ENCODE measurements at regions not wholly inside any gene's neighbourhood (a gene's known extent, or its start where the extent isn't known, plus 50 kb on each side); places are given as distances from the start of the nearest gene placed in this dataset.
A peak's percentile ranks its signal among the peaks of the same experiment; 100 is the strongest.

DNA sequence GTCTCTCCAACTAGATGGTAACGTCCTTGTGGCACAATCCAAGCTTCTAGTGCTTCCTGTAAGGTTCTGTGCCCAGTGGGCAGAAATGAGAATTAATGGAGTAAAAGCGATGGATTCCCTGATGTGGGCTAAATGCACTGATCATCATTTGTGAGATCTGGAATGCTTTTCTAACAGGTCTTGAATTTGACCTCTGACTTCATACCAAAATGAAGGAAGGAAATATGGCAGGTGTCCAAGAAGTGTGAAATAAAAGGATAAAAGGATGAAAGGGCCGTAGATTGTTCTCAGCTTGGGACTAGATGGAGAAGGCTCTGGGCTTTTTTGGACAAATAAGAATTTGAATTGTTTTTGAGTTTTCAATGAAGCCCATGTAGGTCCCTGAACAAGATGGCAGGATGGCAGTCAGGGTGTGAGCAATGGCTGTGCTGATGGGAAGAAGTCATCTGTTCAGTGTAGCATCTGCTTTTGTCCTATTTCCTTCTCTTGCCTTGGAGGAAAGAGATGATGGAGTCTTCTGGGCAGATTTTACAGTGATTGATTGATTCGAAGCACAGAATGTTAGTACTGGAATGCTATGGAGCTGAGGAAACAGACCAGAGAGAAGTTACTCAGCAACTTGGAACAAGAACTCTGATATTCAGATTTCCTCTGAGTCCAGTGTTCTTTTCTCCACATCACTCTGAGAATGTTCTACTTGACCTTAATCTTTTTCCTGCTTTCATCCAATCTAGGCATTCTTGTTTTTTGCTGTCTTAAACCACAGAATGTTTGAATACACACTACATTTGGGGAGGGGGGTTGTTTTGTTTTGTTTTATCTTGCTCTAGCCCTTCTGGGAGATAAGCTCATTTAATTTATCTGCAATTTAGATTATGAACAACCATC is 286.0 kb downstream of the HLX start:
- DNase-seq, result no peak

DNA sequence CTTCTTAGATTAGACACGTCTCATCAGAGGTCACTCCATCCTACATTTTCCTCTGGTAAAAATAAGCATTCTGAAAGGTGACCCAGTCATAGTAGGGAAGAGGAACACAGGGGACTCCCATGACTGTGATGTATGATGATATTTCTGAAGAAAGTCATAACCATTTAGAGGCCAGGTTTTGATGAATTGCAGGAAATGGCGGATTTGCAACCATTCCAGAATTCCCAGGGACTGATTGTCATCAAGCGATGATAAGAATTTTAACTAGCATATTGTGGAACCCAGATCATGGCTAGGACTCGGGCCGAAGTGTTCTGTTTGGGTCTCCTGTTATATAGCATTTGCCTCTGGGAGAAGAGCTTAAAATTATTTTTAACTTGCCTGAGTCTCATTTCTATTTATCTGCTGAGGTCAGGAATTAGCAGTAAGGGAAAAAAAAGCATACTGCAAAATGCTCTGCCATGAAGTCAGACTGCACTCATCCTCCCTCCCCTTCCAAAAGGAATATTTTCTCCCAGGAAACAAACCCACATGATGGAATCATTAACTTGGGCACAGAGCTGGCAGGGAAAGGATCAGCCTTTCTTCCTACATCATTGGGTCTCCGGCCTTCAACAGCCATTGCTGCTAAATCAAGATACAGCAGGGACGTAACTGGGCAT is 286.7 kb downstream of the HLX start:
- peak in 2 of 3 donors; percentile 37 to 54 for DNase-seq

DNA sequence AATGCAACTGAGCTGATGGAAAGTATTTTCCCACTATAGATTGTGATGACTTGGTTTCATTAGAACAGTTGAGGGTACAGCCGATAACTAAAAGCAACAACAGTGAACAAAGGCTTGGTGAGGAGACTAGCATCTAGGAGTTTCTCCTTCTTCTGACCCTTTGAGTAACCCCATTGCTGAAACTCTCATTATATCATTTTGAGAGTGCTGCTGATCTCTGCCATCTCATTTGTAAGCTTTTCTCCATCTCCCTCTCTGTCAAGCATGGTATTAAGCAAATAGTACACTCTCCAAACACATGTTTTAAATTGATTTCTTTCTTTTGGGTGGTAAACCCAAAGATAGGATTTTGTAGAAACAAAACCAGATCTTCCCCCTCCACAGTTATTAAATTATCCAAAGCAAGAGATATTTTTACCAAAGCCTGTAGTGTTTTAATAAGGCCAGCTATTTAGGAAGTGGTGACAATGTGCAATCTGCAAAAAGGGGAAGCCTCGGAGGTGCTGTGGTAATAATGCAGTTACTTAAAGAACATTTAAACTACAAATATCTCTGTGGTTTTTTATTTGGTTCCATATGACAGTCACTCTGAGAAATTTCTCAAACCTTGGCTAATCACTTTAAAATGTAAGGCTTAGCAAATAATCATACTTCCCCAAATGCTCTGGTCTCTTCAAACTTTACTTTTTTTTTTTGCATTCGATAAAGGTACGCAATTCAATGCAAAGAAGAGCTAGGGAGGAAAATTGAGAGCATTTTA is 287.5 kb downstream of the HLX start:
- DNase-seq, result peak; percentile 83 to 95 (median 94)

DNA sequence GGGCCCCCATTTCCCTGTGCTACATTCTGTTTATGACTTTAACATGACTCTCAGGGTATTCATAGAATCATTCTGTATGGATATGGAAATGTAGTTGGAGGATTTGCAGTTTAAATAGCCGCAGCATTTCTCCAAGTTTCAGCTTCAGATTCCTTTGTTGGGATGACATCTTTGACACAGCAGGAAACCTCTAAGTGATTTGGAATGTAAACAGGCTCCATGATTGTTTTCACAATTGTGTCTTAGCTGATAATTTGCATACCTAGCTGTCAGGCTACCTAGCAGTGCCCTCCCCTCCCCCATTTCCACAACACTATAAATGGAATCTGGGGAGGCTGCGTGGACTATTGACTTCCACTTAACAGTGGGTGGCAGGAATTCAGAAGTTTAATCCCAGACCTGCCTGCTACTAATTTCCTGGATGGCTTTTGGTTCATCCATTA is 290.2 kb downstream of the HLX start:
- no peak for DNase-seq

DNA sequence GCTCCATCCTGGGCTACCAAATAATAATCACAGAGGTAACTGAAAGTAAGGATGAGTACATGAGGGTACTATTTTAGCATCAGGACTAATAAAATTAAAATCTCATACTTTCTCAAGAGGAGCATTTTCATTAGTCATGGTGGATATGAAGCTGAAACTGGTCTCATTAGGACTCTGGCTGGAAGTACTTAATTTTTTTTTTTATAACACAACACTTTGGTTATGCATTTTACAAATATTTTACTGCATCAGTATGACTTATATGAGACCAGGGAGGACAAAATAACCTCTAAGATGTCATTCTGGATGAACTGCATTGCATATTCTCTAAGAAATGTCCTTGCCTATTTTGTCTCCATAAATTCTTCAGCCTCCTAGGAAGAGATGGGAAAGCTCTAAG is 290.9 kb downstream of the HLX start:
- no peak for DNase-seq

DNA sequence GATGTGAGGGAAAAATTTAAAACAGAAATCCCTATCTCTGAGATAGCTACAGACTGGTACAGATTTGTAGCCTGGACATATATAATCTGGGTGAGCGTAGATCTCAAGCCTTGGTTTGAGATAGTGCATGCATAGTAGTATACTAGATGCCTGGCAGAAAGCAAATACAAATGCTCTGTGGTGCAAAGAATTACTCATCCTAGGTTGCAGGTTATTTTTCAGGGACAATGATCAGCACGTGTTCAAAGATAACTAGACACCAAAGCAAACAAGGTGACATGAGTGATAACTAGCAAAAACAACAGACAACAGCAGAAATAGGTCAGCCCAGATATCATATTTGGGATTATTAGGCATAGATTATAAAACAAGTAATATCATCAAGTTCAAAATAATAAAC is 292.5 kb downstream of the HLX start:
- no peak for DNase-seq

DNA sequence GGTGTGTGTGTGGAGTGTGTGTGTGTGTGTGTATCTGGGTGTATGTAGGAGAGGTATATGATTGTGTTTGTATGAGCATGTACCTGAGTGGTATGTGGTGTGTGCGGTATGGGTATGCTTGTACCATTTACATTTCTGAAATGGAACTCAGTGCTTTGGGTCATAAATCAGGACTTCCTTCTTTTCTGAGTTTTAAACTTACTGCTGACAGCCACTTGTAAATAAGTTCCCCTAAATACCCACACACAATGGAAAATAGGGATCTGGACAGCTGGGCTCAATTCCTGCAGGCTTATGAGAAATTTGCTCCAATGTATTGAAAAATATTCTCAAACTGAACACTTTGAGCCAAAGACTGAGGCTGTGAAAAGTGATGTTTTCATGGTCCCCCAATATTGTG is 293.6 kb downstream of the HLX start:
- peak; percentile 47 to 64 (median 62) for DNase-seq

DNA sequence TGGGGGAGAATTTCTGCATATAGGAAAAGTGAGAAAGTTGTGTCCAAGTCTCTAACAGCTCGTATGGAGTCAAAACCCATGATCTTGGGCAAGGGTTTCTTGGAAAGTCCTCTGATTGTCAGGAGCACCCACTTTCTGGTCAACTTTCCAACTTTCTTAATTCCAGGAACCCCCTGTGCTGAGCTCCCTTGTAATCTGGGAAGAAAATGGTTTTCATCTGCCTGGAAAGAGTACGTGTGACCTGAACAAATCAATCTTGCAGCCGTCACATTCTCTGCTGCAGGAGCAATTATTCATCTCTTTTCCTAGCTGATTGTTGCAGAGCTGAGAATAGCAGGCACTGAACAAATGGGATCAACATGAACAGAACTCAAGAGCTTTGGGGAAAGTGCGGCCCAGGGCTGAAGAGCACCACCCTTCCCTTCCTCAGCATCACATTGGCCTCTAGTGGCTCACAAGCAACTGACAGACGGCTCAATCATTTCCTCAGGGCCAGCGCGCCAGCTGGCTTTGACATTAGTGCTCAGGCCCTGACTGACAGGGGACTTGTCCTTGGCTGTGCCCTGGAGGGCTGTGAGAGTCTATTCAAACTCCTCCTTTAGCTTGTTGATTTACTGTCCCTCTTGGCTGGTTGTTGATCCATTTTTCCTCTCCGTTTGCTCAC is 295.2 kb downstream of the HLX start:
- DNase-seq, result peak; percentile 56 to 67 (median 59)

DNA sequence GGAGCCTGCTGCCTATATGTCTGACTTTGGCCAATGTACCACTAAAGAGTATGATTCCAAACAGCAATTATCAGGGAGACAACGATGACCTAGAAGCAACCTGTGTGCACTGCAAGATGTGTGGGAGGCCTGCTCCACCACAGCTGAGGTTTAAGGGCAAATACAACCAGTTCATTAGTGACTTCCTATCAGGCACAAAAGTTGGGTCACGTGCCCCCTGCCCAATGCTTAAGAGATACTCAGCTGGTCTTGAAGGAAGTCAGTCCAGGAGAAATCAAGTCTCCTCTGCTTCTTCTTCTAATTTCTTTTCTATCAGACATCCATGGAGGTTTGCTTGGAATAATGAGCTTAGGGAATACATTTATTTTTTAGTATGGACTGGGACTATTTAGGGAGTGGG is 296.0 kb downstream of the HLX start:
- DNase-seq, result no peak

DNA sequence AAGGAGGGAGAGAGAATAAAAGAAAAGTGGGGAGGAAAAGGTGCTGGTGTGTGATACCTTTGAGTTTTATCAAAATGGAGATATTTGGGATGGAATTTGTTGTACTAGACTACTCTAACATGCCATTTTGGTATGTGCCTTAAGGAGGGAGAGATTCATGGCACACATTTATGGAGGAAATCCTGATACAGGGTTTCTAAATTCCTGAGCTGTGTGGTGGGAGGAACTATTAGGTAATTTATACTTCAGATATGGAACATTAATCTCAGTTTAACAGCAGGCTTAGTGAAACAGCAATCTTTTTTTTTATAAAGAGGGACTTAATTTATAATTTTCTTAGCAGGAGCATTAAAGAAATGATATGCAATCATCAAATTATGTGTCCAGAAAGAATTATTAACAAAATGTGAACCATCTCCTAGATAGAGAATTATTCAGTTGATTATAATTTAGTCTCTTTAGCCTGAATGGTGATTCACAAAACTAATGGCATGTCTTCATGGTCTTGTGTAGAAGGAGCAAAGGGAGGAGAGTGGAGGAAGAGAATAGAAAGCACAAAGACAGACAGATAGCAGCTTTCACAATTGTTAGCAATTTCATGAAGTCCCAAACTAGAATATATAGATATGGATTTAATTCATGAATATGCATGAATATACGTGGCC is 301.6 kb downstream of the HLX start:
- DNase-seq, result no peak

DNA sequence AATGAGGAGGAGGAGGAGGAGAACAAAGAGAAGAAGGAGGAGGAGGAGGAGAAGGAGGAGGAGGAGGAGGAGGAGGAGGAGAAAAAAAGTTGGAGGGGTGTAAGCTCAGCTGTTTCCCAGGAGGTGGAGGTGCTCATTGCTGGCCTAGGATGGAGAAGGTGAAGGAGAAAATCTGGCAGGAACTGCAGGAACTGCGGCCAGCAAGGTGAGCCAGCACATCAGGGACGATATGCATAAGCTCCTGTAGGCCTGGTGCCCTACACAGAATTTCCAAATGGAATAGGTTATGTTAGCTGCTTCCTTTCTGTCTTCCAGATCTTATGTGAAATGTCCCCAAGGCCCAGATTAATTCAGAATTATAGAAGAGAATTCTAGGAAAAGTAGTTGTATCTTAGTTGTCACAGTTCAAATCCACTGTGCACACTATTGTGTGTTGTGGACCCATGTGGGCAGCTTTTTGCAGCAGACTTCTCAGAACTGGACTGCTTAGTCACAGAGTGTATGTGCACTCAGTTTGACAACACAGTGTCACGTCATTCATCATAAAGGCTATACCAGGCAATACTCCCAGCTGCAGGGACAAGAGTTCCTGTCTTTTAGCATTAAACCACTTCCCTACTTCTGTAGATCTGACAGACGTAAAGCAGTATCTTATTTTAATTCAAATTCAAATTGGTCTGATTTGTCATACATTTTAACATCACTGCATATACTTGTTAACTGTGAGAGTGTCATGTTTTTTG is 303.7 kb downstream of the HLX start:
- DNase-seq, result peak; percentile 83 to 93 (median 88)

DNA sequence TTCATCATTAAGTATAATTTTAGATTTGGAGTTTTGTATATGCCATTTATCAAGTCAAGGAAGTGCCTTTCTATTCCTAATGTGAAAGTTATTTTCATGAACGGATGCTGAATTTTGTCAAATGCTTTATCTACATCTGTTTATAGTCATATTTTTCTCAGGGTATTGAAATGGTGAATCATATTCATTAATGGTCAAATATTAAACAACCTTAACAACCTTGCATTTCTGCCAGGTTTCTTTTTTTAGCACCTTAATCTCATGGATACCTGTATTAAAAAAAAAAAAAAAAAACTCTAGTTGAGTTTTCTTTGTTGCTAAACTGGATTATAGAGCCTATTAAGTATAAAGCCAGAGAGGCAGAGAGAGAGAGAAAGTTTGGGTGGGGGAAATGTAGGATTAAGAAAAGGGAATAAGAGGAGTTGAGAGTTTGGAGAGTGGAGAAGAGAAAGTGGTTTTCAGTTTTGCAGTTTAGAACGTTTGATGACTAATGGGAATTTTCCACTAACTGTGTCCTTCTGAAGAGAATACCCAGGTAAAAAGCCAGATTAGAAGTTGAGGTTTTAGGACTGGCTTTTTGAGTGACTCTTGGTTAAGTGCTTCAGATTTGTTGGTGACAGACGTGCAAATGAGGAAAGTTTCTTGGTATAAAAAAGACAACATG is 305.0 kb downstream of the HLX start:
- peak in 1 of 3 donors; percentile 39 for DNase-seq

DNA sequence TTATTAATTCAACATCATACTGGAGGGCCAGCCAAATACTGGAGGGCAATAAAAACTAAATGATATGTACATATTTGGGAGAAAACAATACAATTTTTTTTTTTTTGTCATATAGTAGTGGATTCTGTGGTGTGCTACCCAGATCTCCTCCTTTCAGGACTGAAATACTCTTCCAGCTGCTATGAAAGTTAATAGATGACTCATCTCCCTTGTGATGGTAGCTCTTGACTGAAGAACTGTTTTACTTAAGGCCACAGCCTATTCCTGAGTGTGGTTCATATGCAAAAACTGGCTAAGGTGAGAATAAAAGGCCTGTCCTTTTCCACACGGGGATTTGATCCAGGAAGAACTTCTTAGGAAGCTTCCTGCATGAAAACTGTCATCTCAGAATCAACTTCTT is 307.9 kb downstream of the HLX start:
- DNase-seq, result peak in 2 of 3 donors; percentile 33 to 44

DNA sequence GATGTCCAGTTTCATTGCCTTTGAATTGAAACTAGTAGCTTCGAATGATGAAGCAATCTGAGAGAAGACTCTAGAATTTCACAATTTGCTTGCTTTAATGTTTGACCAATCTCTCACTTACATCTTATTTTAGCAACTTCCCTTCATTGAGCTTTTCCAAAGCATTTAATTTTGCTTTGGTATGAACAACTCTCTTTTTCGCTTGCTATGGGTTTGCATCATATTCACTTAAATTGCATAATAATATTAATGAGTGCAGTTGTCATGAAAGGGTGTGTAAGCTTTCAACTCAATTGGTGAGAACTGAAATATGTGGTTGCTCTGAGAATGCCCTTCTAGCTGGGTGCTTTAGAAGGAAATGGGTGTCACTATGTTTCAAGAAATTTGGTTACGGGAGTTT is 309.2 kb downstream of the HLX start:
- DNase-seq, result peak; percentile 54 to 89 (median 83)

DNA sequence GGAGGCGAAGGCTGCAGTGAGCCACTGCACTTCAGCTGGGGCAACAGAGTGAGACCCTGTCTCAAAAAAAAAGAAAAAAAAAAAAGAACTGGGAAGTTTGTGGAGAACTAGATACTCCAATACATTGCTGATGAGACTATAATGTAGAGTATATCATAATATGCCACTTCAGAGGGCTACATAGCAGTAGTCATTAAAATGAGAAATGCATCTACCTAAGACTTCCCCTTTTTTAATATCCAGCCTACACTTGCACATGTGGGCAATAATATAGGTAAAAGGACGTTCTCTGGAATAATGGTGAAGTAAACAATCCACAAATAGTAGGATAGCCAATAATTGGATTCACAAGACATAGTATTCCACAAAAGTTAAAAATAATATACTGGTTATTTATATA is 311.0 kb downstream of the HLX start:
- no peak for DNase-seq

DNA sequence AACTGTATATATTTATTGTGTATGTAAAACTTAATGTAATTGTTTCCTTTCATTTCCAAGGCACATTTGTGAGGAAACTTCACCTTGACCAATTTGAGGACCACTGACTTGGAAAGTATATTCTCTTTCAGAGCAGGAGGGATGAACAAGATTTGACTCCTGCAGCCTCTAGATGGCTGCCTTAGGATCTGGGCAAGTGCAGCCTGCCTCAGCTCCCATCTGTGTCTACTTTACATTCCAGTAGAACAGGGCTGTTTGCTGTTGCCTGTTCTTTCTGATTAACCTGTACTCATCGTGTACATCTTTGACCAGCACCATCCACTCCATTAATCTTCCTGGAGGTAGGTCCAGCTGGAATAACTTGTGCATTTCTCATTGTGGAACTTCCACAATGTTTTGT is 312.8 kb downstream of the HLX start:
- no peak for DNase-seq

DNA sequence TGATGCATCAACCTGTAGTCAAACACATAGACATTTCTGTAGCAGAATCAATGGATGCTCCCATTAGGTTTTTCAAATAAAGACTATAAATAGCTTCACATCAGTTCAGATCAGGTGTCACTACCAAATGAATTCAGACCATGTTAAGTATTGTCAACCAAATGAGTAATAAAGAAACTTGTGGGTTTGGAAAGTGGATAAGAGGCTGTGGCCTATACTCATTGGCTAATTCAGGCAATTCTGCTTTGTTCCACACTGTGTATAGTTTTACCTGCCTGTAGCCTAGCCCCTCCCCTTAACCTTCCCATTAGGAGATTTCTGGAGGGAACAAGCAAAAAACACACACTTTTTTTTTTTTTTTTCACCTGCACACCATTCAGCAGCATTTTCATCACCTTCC is 321.2 kb downstream of the HLX start:
- DNase-seq, result no peak

DNA sequence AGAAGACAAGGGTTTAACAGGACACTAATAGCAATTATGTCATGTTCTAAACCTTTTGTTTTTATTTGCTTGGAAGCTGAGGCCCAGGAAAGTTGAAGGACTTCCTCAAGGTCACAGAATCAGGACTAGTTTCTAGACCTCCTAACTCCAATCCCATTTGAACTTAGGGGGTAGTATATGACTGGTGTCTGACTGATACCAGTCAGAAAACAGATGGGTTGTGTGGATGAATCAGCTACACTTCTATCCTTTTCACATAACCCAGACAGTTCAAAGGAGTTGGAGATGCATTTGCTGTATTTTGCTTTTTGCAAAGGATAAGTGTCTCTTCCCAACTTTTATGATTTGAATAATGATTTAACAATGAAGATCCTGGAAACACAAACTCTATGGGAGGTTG is 322.5 kb downstream of the HLX start:
- DNase-seq, result no peak

DNA sequence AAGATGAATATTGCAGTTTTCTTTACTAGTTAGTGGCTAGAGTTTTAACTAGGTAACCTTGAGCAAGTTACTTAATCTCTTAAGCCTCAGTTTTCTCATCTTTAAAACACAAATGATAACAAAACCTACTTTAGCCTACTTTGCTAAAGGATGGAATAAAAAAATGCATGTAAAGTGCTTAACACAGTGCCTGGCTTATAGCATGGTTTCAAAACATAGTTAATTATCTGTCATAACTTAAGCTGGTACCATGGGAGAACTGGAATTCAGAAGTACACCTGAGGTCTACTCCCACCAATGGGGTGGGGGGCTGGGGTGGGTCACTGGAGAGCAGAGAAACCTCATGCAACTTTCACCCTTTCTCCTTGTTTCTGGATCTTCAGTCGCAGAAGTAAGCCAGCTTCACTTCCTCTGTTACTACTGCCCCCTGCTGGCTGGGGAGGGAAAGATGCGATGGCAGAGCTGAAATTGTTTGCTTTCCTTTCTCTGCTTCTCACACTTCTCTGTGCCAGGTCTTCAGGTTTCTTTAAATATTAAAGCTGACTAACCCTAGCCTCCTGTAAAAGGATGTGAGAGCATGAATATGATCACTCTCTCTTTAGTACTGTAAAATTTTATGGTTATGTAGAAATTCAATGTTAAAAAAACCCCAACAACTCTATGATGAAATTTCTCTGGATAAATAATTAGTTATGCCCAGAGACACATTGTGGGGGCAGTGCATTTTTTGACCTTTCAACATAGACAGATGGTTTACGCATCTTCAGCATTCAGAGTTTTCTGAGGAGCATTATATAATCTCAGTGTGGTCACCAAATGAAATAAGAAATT is 324.2 kb downstream of the HLX start:
- DNase-seq, result peak; percentile 88 to 94 (median 93)

Data from suppressor macrophage treated with lipopolysaccharide for 1 hour (primary cell).